GM13977 (cell line): ENCODE measurements at regions not wholly inside any gene's neighbourhood (a gene's known extent, or its start where the extent isn't known, plus 50 kb on each side); places are given as distances from the start of the nearest gene placed in this dataset.
"Not testable (repeated sequence)": the region's sequence is repeated elsewhere in the genome, so short reads cannot be mapped to it uniquely, and the experiment has no call there.

Experiments used
- DNase-seq: peaks from one replicate; pipeline ENCODE4 v3.0.0; 2012; ENCODE audit warnings: low spot score
- in situ Hi-C: fragments of 300-500 bp; cut with MboI; formaldehyde crosslinking; loops from one replicate; pipeline ENCODE4 v1.12.0; 2022; ENCODE audit warnings: low sequenced_read_pairs, low pct_unique_long_range_greater_than_20kb, mixed read lengths, inconsistent platforms; ENCODE audit not compliant: unreplicated experiment
- TF ChIP-seq, protein P1 (sequence below): IDR thresholded peaks from 2 replicates; pipeline ENCODE4 v1.5.1; 2012; ENCODE audit warnings: mild to moderate bottlenecking, control low read depth; ENCODE audit not compliant: insufficient read depth; ENCODE audit errors: extremely low read depth, missing control alignments

GRCh38 chr14:39555749-39556148 is 123.5 kb upstream of the FBXO33 start:
- no peak for DNase-seq
- TF ChIP-seq, protein P1, sequence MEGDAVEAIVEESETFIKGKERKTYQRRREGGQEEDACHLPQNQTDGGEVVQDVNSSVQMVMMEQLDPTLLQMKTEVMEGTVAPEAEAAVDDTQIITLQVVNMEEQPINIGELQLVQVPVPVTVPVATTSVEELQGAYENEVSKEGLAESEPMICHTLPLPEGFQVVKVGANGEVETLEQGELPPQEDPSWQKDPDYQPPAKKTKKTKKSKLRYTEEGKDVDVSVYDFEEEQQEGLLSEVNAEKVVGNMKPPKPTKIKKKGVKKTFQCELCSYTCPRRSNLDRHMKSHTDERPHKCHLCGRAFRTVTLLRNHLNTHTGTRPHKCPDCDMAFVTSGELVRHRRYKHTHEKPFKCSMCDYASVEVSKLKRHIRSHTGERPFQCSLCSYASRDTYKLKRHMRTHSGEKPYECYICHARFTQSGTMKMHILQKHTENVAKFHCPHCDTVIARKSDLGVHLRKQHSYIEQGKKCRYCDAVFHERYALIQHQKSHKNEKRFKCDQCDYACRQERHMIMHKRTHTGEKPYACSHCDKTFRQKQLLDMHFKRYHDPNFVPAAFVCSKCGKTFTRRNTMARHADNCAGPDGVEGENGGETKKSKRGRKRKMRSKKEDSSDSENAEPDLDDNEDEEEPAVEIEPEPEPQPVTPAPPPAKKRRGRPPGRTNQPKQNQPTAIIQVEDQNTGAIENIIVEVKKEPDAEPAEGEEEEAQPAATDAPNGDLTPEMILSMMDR: no peak
- in situ Hi-C loops: no loop called here

DNA sequence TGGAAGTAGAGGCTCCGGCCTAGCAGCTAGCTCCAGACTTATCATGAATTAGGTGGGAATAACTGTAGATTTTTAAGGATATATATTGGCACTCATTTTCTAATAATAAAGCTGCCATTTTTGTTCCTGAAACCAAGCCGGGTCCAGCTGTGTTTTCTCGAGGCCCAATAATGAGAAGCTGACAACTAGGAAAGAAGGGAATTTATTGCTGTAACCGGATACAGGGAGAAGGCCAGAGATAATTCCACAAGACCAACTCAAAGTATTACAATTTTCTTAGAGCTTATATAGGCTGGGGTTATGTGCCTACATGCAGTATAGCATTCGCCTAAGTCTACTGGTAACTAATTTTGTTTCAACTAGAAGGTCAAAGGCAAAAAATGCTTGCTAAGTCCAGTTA is 122.3 kb upstream of the FBXO33 start:
- in situ Hi-C loops: no loop called here
- TF ChIP-seq, protein P1: no peak
- no peak for DNase-seq

DNA sequence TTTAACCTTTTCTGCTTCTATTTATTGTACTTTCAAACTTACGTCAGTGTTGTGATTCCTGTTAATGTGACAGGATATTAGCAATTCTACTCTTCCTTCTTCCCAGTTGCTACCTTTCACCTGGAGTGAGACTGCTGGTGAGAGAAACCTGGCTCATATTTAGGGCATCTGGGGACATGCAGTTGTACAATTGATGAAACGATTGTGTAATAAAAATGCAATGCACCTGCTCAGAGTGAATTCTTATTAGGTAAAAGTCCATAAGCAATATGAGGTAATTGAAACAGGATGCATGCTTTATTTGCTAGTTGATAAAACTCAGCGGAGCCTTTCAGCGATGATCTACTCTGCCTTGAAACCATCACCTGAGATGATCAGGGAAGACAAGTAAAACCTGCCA is 116.1 kb upstream of the FBXO33 start:
- DNase-seq: no peak
- TF ChIP-seq, protein P1: no peak
- in situ Hi-C loops: no loop called here

GRCh38 chr14:39547845-39548244 is 115.6 kb upstream of the FBXO33 start:
- in situ Hi-C loops: no loop called here
- TF ChIP-seq, protein P1: no peak
- no peak for DNase-seq

DNA sequence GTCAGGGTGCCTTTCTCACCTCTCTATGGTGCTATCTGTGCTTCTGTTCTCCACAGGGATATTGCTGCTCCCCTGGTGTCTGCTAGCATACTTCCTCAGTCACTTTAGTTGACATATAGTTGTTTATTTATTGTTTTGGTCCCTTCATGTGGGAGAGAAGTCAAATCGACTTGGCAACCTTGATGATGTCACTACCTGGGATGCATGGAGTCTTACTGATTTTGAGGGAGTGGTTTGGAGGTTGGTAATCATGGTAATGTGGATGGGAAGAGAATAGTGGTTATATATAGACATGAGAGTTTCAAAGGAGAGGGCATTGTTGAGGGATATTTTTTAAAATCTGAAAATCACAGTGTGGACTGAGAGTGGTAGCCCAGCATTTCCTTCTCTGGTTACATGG is 73.6 kb upstream of the FBXO33 start:
- TF ChIP-seq, protein P1: no peak
- in situ Hi-C loops: no loop called here
- no peak for DNase-seq

- in situ Hi-C loops: no loop called here
- DNase-seq: no peak
- TF ChIP-seq, protein P1: no peak
Observed at GRCh38 chr14:39500253-39500652, 68.0 kb upstream of the FBXO33 start.

DNA sequence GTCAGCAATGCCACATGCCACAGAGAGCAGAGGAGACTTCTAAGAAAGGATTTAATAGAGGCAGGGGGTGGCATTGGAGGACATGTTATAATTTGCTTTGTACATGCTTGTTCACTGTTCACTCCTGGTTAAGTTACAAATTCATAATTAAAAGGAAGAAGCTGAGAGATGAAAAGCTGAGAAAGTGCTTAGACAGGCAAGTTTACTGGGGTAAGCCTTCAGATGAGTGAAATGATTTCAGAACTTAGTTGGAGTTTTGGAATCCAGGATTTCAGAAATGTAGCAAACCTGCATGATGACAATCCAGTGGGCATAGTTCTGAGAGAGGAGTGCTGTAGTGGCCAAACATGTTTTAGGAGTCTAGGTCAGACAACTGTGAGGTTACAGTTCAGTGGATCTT is 67.3 kb upstream of the FBXO33 start:
- TF ChIP-seq, protein P1: no peak
- in situ Hi-C loops: no loop called here
- no peak for DNase-seq

DNA sequence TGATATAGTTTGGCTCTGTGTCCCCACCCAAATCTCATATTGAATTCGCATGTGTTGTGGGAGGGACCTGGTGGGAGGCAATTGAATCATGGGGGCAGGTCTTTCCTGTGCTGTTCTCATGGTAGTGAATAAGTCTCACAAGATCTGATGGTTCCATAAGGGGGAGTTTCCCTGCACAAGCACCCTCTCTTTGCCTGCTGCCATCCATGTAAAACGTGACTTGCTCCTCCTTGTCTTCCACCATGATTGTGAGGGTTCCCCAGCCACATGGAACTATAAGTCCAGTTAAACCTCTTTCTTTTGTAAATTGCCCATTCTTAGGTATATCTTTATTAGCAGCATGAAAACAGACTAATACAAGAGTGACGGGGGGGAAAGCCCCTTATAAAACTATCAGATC is 65.4 kb upstream of the FBXO33 start:
- DNase-seq, in situ Hi-C loops: not testable (repeated sequence)
